IMR-90 (cell line): ENCODE measurements at regions not wholly inside any gene's neighbourhood (a gene's known extent, or its start where the extent isn't known, plus 50 kb on each side); places are given as distances from the start of the nearest gene placed in this dataset.

Source experiments
- ATAC-seq: fragments of 200-7000 bp; cut with Tn5 transposase; 2 replicates; pipeline ENCODE4 v1.9.1; 2020; ENCODE audit warnings: low read depth, mild to moderate bottlenecking, moderate library complexity
- BruUV-seq: library from RNA; stranded (reverse); fragments of 400-500 nt; replicated peaks from 2 replicates; lab custom pipeline; 2021; lab: Mats Ljungman, UMichigan
- CTCF ChIA-PET: fragments of 300-600 bp; formaldehyde crosslinking; extraction: SDS; loops from one replicate; lab custom pipeline; 2021; ENCODE audit warnings: antibody characterized with exemption; lab: Yijun Ruan, JAX
- POLR2A ChIA-PET: fragments of 300-600 bp; sonication (Branson Sonifier 250); formaldehyde crosslinking; loops from one replicate; lab custom pipeline; 2022; ENCODE audit warnings: antibody characterized with exemption; ENCODE audit not compliant: unreplicated experiment; lab: Charles Lee
- DNase-seq: peaks from one replicate; pipeline ENCODE4 v3.0.0; 2013
- H2AFZ ChIP-seq: replicated peaks from 2 replicates; pipeline ENCODE3; 2013; ENCODE audit warnings: low read length, mild to moderate bottlenecking; ENCODE audit not compliant: poor library complexity
- H2AK5ac ChIP-seq: 2 replicates; pipeline ENCODE4 v1.6.1; 2013; ENCODE audit warnings: low read depth, low read length, inconsistent platforms
- H2AK9ac ChIP-seq: replicated peaks from 2 replicates; pipeline ENCODE3; 2013; ENCODE audit warnings: mild to moderate bottlenecking, low read depth, low read length, moderate library complexity; ENCODE audit not compliant: poor library complexity
- H2BK120ac ChIP-seq: 2 replicates; pipeline ENCODE4 v1.6.1; 2013; ENCODE audit warnings: low read depth, low read length, inconsistent platforms
- H2BK15ac ChIP-seq: 3 replicates; pipeline ENCODE4 v1.6.1; 2013; ENCODE audit warnings: low read depth, low read length, inconsistent platforms
- H2BK20ac ChIP-seq: 2 replicates; pipeline ENCODE4 v1.6.1; 2013; ENCODE audit warnings: low read depth, mild to moderate bottlenecking, inconsistent platforms, low read length, moderate library complexity
- H2BK5ac ChIP-seq: 2 replicates; pipeline ENCODE4 v1.6.1; 2013; ENCODE audit warnings: mild to moderate bottlenecking, low read depth, low read length, inconsistent platforms; ENCODE audit not compliant: poor library complexity, severe bottlenecking
- H3K14ac ChIP-seq: replicated peaks from 2 replicates; pipeline ENCODE4 v1.6.1; 2013; ENCODE audit warnings: low read depth, low read length, inconsistent platforms
- H3K18ac ChIP-seq: 2 replicates; pipeline ENCODE4 v1.6.1; 2013; ENCODE audit warnings: low read depth, low read length, control low read depth
- H3K23ac ChIP-seq: 2 replicates; pipeline ENCODE4 v1.6.1; 2013; ENCODE audit warnings: low read depth, low read length, inconsistent platforms
- H3K27ac ChIP-seq: 2 replicates; pipeline ENCODE4 v1.5.1; 2013; ENCODE audit warnings: mild to moderate bottlenecking, control low read depth, low read length; ENCODE audit not compliant: insufficient read depth
- H3K27me3 ChIP-seq: 2 replicates; pipeline ENCODE4 v1.6.1; 2013; ENCODE audit warnings: low read length; ENCODE audit not compliant: control insufficient read depth, insufficient read depth
- H3K36me3 ChIP-seq: 2 replicates; pipeline ENCODE4 v1.6.1; 2013; ENCODE audit warnings: low read length, mixed read lengths; ENCODE audit not compliant: control insufficient read depth, insufficient read depth
- H3K4ac ChIP-seq: 2 replicates; pipeline ENCODE4 v1.6.1; 2013; ENCODE audit warnings: low read depth, low read length, inconsistent platforms
- H3K4me1 ChIP-seq: 2 replicates; pipeline ENCODE4 v1.6.1; 2013; ENCODE audit warnings: low read length, mixed read lengths; ENCODE audit not compliant: control insufficient read depth, insufficient read depth
- H3K4me2 ChIP-seq: 2 replicates; pipeline ENCODE4 v1.6.1; 2013; ENCODE audit warnings: low read depth, mild to moderate bottlenecking, control low read depth, low read length, moderate library complexity
- H3K4me3 ChIP-seq: 2 replicates; pipeline ENCODE4 v1.5.1; 2013; ENCODE audit warnings: low read depth, mild to moderate bottlenecking, control low read depth, low read length, moderate library complexity; ENCODE audit not compliant: insufficient read depth
- H3K56ac ChIP-seq: 2 replicates; pipeline ENCODE4 v1.6.1; 2013; ENCODE audit warnings: low read length, inconsistent platforms; ENCODE audit not compliant: insufficient read depth; ENCODE audit errors: extremely low read depth
- H3K79me1 ChIP-seq, 2 experiments: 2 replicates each; pipeline ENCODE4 v1.6.1; 2013; ENCODE audit warnings: low read length in 2 of 2, inconsistent platforms in 1 of 2, low read depth in 1 of 2
- H3K9ac ChIP-seq: 2 replicates; pipeline ENCODE4 v1.6.1; 2013; ENCODE audit warnings: low read depth, low read length, control low read depth
- H3K9me1 ChIP-seq: 2 replicates; pipeline ENCODE4 v1.6.1; 2013; ENCODE audit warnings: low read length, inconsistent platforms; ENCODE audit not compliant: insufficient read depth
- H3K9me3 ChIP-seq: 2 replicates; pipeline ENCODE4 v1.6.1; 2013; ENCODE audit warnings: low read length; ENCODE audit not compliant: control insufficient read depth, insufficient read depth
- H4K20me1 ChIP-seq: 2 replicates; pipeline ENCODE4 v1.6.1; 2013; ENCODE audit warnings: low read length, inconsistent platforms; ENCODE audit not compliant: insufficient read depth
- H4K5ac ChIP-seq: 2 replicates; pipeline ENCODE4 v1.6.1; 2013; ENCODE audit warnings: mild to moderate bottlenecking, low read depth, low read length, control low read depth
- H4K8ac ChIP-seq, 2 experiments: 2 replicates each; pipeline ENCODE4 v1.6.1; 2013; ENCODE audit warnings: low read depth in 2 of 2, low read length in 2 of 2, control low read depth in 1 of 2, inconsistent platforms in 1 of 2
- H4K91ac ChIP-seq: 2 replicates; pipeline ENCODE4 v1.6.1; 2013; ENCODE audit warnings: low read depth, low read length, inconsistent platforms; ENCODE audit not compliant: insufficient read depth
- BHLHE40 ChIP-seq: fragments of 150-350 bp; IDR thresholded peaks from 2 replicates; pipeline ENCODE4 v1.6.1; 2016; ENCODE audit warnings: mild to moderate bottlenecking, low read depth, low read length
- CEBPB ChIP-seq: IDR thresholded peaks from 2 replicates; pipeline ENCODE4 v1.6.1; 2012; ENCODE audit warnings: low read depth, low read length, improper control_type of control experiment
- CHD1 ChIP-seq: IDR thresholded peaks from 2 replicates; pipeline ENCODE4 v1.6.1; 2012; ENCODE audit warnings: low read depth, low read length, improper control_type of control experiment
- FOS ChIP-seq: fragments of 150-350 bp; IDR thresholded peaks from 2 replicates; pipeline ENCODE4 v1.6.1; 2016; ENCODE audit warnings: low read depth, low read length
- MAFK ChIP-seq: IDR thresholded peaks from 2 replicates; pipeline ENCODE4 v1.6.1; 2012; ENCODE audit warnings: low read depth, low read length, improper control_type of control experiment
- MAZ ChIP-seq: IDR thresholded peaks from 2 replicates; pipeline ENCODE4 v1.6.1; 2012; ENCODE audit warnings: low read depth, mild to moderate bottlenecking, low read length, improper control_type of control experiment, moderate library complexity, borderline replicate concordance
- MXI1 ChIP-seq: IDR thresholded peaks from 2 replicates; pipeline ENCODE4 v1.6.1; 2012; ENCODE audit warnings: low read depth, mild to moderate bottlenecking, low read length, moderate library complexity, borderline replicate concordance
- NFE2L2 ChIP-seq: fragments of 150-350 bp; IDR thresholded peaks from 2 replicates; pipeline ENCODE4 v1.6.1; 2016; ENCODE audit warnings: low read depth, mild to moderate bottlenecking, low read length
- POLR2A ChIP-seq: IDR thresholded peaks from 2 replicates; pipeline ENCODE4 v1.6.1; 2012; ENCODE audit warnings: mild to moderate bottlenecking, low read depth, low read length
- RAD21 ChIP-seq: IDR thresholded peaks from 2 replicates; pipeline ENCODE4 v1.6.1; 2012; ENCODE audit warnings: low read length, improper control_type of control experiment
- RCOR1 ChIP-seq: IDR thresholded peaks from 2 replicates; pipeline ENCODE4 v1.6.1; 2012; ENCODE audit warnings: mild to moderate bottlenecking, low read length, improper control_type of control experiment; ENCODE audit not compliant: insufficient replicate concordance
- RFX5 ChIP-seq: IDR thresholded peaks from 2 replicates; pipeline ENCODE4 v1.8.0; 2012; ENCODE audit warnings: low read depth, mild to moderate bottlenecking, low read length, moderate library complexity
- SMC3 ChIP-seq: fragments of 150-350 bp; IDR thresholded peaks from 2 replicates; pipeline ENCODE4 v1.6.1; 2016; ENCODE audit warnings: low read depth, mild to moderate bottlenecking, antibody characterized with exemption, low read length, moderate library complexity
- WGBS, 2 experiments: methylation state at CpG; one replicate each; pipeline versions ENCODE4 v1.1.5 to v1.1.7; 2013; ENCODE audit warnings: missing lambda C conversion rate in 2 of 2; ENCODE audit not compliant: insufficient read length in 1 of 2; ENCODE audit errors: extremely low coverage in 2 of 2; 5-methylcytosine and 5-hydroxymethylcytosine counted together
- dilution Hi-C: fragments of 300-500 bp; cut with HindIII; formaldehyde crosslinking; loops from one replicate; pipeline ENCODE4 v1.14.3; 2018; ENCODE audit warnings: low sequenced_read_pairs; ENCODE audit not compliant: unreplicated experiment
- in situ Hi-C: fragments of 300-500 bp; cut with MboI; formaldehyde crosslinking; loops from 3 replicates; pipeline ENCODE4 v1.14.3; 2019; ENCODE audit warnings: low sequenced_read_pairs, inconsistent platforms, mixed read lengths
- intact Hi-C: fragments of 100-400 bp; cut with micrococcal nuclease; formaldehyde crosslinking; loops from 2 replicates; pipeline ENCODE4 v1.10.0; 2022
- TF ChIP-seq, protein P1 (sequence below): fragments of 150-350 bp; IDR thresholded peaks from 2 replicates; pipeline ENCODE4 v1.6.1; 2017; ENCODE audit warnings: mild to moderate bottlenecking, antibody characterized with exemption, low read length, low read depth
- TF ChIP-seq, protein P2 (sequence below): fragments of 150-350 bp; IDR thresholded peaks from 2 replicates; pipeline ENCODE4 v1.6.1; 2016; ENCODE audit warnings: low read depth, mild to moderate bottlenecking, low read length, moderate library complexity, borderline replicate concordance
- TF ChIP-seq, protein P3 (sequence below): conservative IDR thresholded peaks from 2 replicates; pipeline ENCODE4 v1.5.1; 2012; ENCODE audit warnings: mild to moderate bottlenecking, low read depth, low read length, improper control_type of control experiment

DNA sequence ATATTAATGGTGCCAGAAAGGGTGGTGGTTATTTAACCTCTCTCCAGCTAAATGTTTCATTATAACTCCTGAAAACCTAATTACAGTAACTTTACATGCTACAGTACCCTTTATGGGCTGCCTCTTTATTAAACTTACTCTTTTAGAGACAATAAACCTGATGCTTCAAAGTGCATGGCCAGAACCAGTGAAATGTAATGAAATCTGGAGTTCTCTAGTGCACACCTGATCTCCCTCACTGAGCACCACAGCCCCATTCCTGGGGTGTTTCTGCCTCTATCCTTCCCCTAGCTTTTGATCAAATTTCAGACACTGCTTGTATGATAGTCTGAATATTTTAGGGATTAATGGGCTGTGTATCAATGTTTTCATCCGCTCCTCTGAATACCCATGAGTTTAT is 306.5 kb upstream of the WWC1 start:
- POLR2A ChIA-PET = no interaction called here
- H4K8ac ChIP-seq = no peak overlapping the region
- H3K23ac ChIP-seq = no peak overlapping the region
- no peak overlapping the region for H2BK20ac ChIP-seq
- 60% methylated on average over 1 of the region's 1 CpG; no CpG with 5 or more reads in 1 of the 2 experiments for WGBS, 2 experiments
- no peak overlapping the region for H3K56ac ChIP-seq
- no peak overlapping the region for H3K18ac ChIP-seq
- H3K4me1 ChIP-seq = no peaks in the 10 kb centered on the region
- H4K5ac ChIP-seq = no peak overlapping the region
- no peak overlapping the region for H3K4me3 ChIP-seq
- no peak overlapping the region for H2AK5ac ChIP-seq
- H2BK120ac ChIP-seq = no peak overlapping the region
- no peaks in the 10 kb centered on the region for H3K36me3 ChIP-seq
- no peaks in the 10 kb centered on the region for H3K9me1 ChIP-seq
- intact Hi-C loops = no loop called here
- H3K27me3 ChIP-seq = peaks cover 2% of the 10 kb centered on the region; the same call in 1 of the 2 replicates
- H3K14ac ChIP-seq = no peak overlapping the region
- in situ Hi-C loops = no loop called here
- H2BK5ac ChIP-seq = no peak overlapping the region
- BruUV-seq = no TSS peak
- no peak overlapping the region for H4K91ac ChIP-seq
- H2BK15ac ChIP-seq = no peak overlapping the region
- no peaks in the 10 kb centered on the region for H3K79me1 ChIP-seq
- H3K4me2 ChIP-seq = no peak overlapping the region
- H2AK9ac ChIP-seq = no peak overlapping the region
- H4K20me1 ChIP-seq = no peaks in the 10 kb centered on the region
- ATAC-seq = no peak
- no peak for DNase-seq
- no peak overlapping the region for H3K4ac ChIP-seq
- H3K9me3 ChIP-seq = no peaks in the 10 kb centered on the region
- TF ChIP-seq CEBPB (no peak), POLR2A (no peak), NFE2L2 (no peak), MXI1 (no peak), SMC3 (no peak), FOS (no peak), MAZ (no peak), BHLHE40 (no peak), MAFK (no peak), CHD1 (no peak), RFX5 (no peak), RAD21 (no peak), RCOR1 (no peak)
- TF ChIP-seq, protein P1, sequence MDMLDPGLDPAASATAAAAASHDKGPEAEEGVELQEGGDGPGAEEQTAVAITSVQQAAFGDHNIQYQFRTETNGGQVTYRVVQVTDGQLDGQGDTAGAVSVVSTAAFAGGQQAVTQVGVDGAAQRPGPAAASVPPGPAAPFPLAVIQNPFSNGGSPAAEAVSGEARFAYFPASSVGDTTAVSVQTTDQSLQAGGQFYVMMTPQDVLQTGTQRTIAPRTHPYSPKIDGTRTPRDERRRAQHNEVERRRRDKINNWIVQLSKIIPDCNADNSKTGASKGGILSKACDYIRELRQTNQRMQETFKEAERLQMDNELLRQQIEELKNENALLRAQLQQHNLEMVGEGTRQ = no peak
- TF ChIP-seq, protein P2, sequence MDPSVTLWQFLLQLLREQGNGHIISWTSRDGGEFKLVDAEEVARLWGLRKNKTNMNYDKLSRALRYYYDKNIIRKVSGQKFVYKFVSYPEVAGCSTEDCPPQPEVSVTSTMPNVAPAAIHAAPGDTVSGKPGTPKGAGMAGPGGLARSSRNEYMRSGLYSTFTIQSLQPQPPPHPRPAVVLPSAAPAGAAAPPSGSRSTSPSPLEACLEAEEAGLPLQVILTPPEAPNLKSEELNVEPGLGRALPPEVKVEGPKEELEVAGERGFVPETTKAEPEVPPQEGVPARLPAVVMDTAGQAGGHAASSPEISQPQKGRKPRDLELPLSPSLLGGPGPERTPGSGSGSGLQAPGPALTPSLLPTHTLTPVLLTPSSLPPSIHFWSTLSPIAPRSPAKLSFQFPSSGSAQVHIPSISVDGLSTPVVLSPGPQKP = no peak
- TF ChIP-seq, protein P3, sequence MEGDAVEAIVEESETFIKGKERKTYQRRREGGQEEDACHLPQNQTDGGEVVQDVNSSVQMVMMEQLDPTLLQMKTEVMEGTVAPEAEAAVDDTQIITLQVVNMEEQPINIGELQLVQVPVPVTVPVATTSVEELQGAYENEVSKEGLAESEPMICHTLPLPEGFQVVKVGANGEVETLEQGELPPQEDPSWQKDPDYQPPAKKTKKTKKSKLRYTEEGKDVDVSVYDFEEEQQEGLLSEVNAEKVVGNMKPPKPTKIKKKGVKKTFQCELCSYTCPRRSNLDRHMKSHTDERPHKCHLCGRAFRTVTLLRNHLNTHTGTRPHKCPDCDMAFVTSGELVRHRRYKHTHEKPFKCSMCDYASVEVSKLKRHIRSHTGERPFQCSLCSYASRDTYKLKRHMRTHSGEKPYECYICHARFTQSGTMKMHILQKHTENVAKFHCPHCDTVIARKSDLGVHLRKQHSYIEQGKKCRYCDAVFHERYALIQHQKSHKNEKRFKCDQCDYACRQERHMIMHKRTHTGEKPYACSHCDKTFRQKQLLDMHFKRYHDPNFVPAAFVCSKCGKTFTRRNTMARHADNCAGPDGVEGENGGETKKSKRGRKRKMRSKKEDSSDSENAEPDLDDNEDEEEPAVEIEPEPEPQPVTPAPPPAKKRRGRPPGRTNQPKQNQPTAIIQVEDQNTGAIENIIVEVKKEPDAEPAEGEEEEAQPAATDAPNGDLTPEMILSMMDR = no peak
- H3K9ac ChIP-seq = no peak overlapping the region
- CTCF ChIA-PET = interaction anchor here (1.0 kb wide), 1 partner anchor 16 kb away, joined by 3 read pairs; no protein-coding TSS in a partner anchor
- no peak overlapping the region for H3K27ac ChIP-seq
- H2AFZ ChIP-seq = no peak overlapping the region
- dilution Hi-C loops = no loop called here
